GM19395 (cell line): ENCODE measurements at regions not wholly inside any gene's neighbourhood (a gene's known extent, or its start where the extent isn't known, plus 50 kb on each side); places are given as distances from the start of the nearest gene placed in this dataset.
"Not testable (repeated sequence)": the region's sequence is repeated elsewhere in the genome, so short reads cannot be mapped to it uniquely, and the experiment has no call there.

Source experiments
- ATAC-seq: cut with Tn5 transposase; IDR thresholded peaks from one replicate; pipeline ENCODE4 v1.9.1; 2021; ENCODE audit warnings: mild to moderate bottlenecking, moderate library complexity; ENCODE audit not compliant: unreplicated experiment

DNA sequence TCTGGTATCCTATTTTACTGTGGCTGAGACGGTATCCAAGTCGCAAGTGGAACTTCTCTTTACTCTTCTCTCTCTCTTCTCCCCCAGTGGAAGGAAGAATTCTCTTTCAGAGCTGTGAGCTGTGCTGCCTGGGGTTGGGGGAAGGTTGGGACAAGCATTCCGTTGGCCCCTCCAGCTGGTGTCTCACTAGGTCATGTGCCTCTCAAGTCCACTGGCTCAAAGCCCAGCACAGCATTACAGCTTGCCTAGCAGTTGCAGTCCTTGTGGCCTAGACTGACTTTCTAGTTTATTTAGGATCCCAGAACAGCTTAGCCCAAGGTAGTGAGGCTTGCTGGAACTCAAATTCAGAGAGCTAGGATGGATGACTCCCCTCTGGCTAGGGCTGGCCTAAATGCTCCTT is 76.1 kb upstream of the SPATA16 start:
- no peak for ATAC-seq

DNA sequence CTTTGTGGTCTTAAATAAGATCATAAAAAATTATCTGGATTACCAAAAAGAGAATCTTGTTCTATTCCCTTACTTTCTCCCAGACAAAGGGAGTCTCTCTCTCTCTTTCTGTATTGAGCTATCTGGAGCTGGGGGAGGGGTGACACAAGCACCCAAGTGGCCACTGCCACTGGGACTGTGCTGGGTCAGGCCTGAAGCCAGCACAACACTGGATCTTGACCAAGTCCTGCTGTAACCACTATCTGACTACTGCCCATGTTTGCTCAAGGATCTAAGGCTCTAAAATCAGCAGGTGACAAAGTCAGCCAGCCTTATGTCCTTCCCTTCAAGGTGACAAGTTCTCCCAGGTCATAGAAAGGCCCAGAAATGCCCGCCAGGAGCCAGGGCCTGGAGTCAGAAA is 75.0 kb upstream of the SPATA16 start:
- no peak for ATAC-seq

DNA sequence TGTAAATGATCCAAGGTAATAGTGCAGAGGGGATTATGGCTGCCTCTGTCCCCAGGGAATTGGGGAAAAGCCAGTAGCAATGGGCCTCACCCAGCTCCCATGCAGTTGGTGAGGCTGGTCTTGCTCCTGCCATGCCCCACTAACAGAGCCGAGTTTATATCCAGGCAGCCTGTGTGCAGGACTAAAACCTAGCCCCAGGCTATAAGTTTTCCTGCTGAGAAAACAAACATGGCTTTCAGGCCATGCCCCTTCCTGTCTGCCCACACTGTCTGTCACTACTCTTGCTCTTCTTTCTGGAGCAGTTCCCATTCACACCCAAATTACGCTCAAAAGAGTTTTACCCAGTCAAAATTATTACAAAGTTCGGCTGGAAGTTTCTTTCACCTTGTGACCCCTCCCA is 73.5 kb upstream of the SPATA16 start:
- ATAC-seq = no peak

DNA sequence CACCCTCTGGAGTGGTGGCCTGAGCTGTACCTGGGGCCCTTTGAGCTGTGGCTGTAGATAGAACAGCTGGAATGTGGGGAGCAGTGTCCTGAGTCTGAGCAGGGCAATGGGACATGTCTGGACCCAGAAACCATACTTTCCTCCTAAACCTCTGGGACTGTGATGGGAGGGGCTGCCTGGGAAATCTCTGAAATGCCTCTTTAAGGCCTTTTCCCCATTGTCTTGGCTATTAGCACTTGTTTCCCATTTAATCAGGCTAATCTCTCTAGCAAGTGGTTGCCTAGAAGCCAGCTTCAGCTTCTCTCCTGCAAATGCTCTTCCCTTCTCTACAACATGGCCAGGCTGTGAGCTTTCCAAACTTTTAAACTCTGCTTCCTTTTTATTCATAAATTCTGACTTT is 58.5 kb upstream of the SPATA16 start:
- no peak for ATAC-seq

DNA sequence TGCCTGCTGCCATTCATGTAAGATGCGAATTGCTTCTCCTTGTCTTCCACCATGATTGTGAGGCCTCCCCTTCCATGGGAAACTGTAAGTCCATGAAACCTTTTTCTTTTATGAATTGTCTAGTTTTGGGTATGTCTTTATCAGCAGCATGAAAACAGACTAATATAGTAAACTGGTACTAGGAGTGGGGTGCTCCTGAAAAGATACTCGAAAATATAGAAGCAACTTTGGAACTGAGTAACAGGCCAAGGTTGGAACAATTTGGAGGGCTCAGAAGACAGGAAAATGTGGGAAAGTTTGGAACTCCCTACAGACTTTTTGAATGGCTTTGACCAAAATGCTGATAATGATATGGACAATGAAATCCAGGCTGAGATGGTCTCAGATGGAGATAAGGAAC is 53.8 kb upstream of the SPATA16 start:
- not testable (repeated sequence) for ATAC-seq

DNA sequence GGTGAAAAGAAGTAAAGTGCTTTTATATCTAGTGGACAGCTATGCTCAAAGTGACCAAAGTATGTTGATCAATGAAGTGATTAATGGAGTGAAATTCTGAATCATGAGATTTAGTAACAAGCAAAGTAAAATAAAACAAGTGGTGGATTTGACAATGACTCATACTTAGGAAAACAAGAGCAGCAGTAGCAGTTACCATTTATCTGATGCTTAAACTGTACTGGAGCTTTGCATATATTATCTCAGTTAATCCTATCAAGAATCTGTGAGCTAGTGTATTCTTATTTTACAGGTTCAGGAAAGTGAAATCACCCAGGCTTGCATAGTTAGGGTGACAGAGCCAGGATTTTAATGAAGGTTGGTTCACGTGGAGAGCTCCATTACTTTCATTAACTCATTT is 50.6 kb upstream of the SPATA16 start:
- ATAC-seq = no peak
